Hepatocyte (in vitro differentiated cells): ENCODE measurements at regions not wholly inside any gene's neighbourhood (a gene's known extent, or its start where the extent isn't known, plus 50 kb on each side); places are given as distances from the start of the nearest gene placed in this dataset.

ENCODE experiments used
- DNase-seq: peaks from one replicate; pipeline ENCODE4 v3.0.0-alpha.2; 2016; ENCODE audit warnings: low spot score
- H2AFZ ChIP-seq: fragments of 200-600 bp; sonication (generic); 2 replicates; pipeline ENCODE4 v1.6.0; 2016; ENCODE audit warnings: antibody characterized with exemption, mild to moderate bottlenecking
- H3K27ac ChIP-seq: fragments of 200-600 bp; sonication (generic); 2 replicates; pipeline ENCODE4 v1.5.1; 2016; ENCODE audit warnings: mild to moderate bottlenecking
- H3K27me3 ChIP-seq: fragments of 200-600 bp; sonication (generic); 2 replicates; pipeline ENCODE4 v1.6.1; 2016
- H3K36me3 ChIP-seq: fragments of 200-600 bp; sonication (generic); replicated peaks from 2 replicates; pipeline ENCODE4 v1.5.1; 2016; ENCODE audit warnings: low read depth; ENCODE audit not compliant: insufficient read depth
- H3K4me1 ChIP-seq: fragments of 200-600 bp; sonication (generic); 2 replicates; pipeline ENCODE4 v1.5.1; 2016; ENCODE audit warnings: mild to moderate bottlenecking, moderate library complexity; ENCODE audit not compliant: insufficient read depth
- H3K4me2 ChIP-seq: fragments of 200-600 bp; sonication (generic); 2 replicates; pipeline ENCODE4 v1.6.0; 2016
- H3K4me3 ChIP-seq: fragments of 200-600 bp; sonication (generic); 2 replicates; pipeline ENCODE4 v1.5.1; 2016; ENCODE audit warnings: mild to moderate bottlenecking
- H3K79me2 ChIP-seq: fragments of 200-600 bp; sonication (generic); 2 replicates; pipeline ENCODE4 v1.6.0; 2017; ENCODE audit warnings: mild to moderate bottlenecking
- H3K9me2 ChIP-seq: fragments of 200-600 bp; sonication (generic); replicated peaks from 2 replicates; pipeline ENCODE4 v1.6.0; 2017; ENCODE audit warnings: mild to moderate bottlenecking; ENCODE audit not compliant: insufficient read depth
- H3K9me3 ChIP-seq: fragments of 200-600 bp; sonication (generic); 2 replicates; pipeline ENCODE4 v1.5.1; 2016; ENCODE audit warnings: low read depth, mild to moderate bottlenecking
- H4K20me1 ChIP-seq: fragments of 200-600 bp; sonication (generic); 2 replicates; pipeline ENCODE4 v1.6.0; 2016; ENCODE audit warnings: mild to moderate bottlenecking; ENCODE audit not compliant: insufficient read depth, poor library complexity, severe bottlenecking
- CTCF ChIP-seq: fragments of 200-600 bp; sonication (generic); IDR thresholded peaks from 2 replicates; pipeline ENCODE4 v1.5.1; 2016; ENCODE audit warnings: antibody characterized with exemption, mild to moderate bottlenecking; ENCODE audit not compliant: poor library complexity
- EZH2 ChIP-seq: fragments of 200-600 bp; sonication (generic); IDR thresholded peaks from 2 replicates; pipeline ENCODE4 v1.6.1; 2016; ENCODE audit warnings: antibody characterized with exemption, mild to moderate bottlenecking, borderline replicate concordance
- EZH2phosphoT487 ChIP-seq: fragments of 200-600 bp; sonication (generic); IDR thresholded peaks from one replicate; pipeline ENCODE4 v1.6.1; 2018; ENCODE audit warnings: antibody characterized with exemption, mild to moderate bottlenecking, low read depth, moderate library complexity; ENCODE audit not compliant: unreplicated experiment, severe bottlenecking
- WGBS: methylation state at CpG from one replicate; pipeline ENCODE4 v1.1.6; 2016; ENCODE audit warnings: low lambda C conversion rate; ENCODE audit errors: missing lambda C conversion rate; 5-methylcytosine and 5-hydroxymethylcytosine counted together

- Histone ChIP-seq H4K20me1 (no peaks in the 10 kb centered on the region), H3K79me2 (no peaks in the 10 kb centered on the region), H3K4me1 (peaks cover 5% of the 10 kb centered on the region), H3K4me2 (no peak overlapping the region), H2AFZ (no peak overlapping the region), H3K27me3 (no peaks in the 10 kb centered on the region), H3K27ac (no peak overlapping the region), H3K9me2 (no peaks in the 10 kb centered on the region), H3K36me3 (no peaks in the 10 kb centered on the region), H3K4me3 (no peak overlapping the region), H3K9me3 (no peaks in the 10 kb centered on the region)
- 90% methylated on average over 9 of the region's 9 CpGs for WGBS
- TF ChIP-seq CTCF, result no peak
- TF ChIP-seq EZH2, result no peak
- TF ChIP-seq EZH2phosphoT487, result no peak
- DNase-seq, result no peak
Measured at GRCh38 chr2:60364491-60364890, 189.0 kb downstream of the BCL11A start.

GRCh38 chr2:60361498-60361897, 192.0 kb downstream of the BCL11A start:
- Histone ChIP-seq H3K4me1 (peaks cover 11% of the 10 kb centered on the region), H3K4me2 (no peak overlapping the region), H3K27ac (no peak overlapping the region), H3K9me2 (no peaks in the 10 kb centered on the region), H3K79me2 (no peaks in the 10 kb centered on the region), H4K20me1 (no peaks in the 10 kb centered on the region), H3K9me3 (no peaks in the 10 kb centered on the region), H3K36me3 (no peaks in the 10 kb centered on the region), H3K27me3 (no peaks in the 10 kb centered on the region), H3K4me3 (no peak overlapping the region), H2AFZ (no peak overlapping the region)
- no peak for DNase-seq
- WGBS, result 96% methylated on average over 1 of the region's 1 CpG
- TF ChIP-seq CTCF, result no peak
- no peak for TF ChIP-seq EZH2phosphoT487
- TF ChIP-seq EZH2, result no peak

GRCh38 chr2:60359569-60359968, 193.9 kb downstream of the BCL11A start:
- no peaks in the 10 kb centered on the region for H3K36me3 ChIP-seq
- H3K4me2 ChIP-seq, result no peak overlapping the region
- H3K9me2 ChIP-seq, result no peaks in the 10 kb centered on the region
- DNase-seq, result no peak
- no peak overlapping the region for H3K27ac ChIP-seq
- H3K27me3 ChIP-seq, result no peaks in the 10 kb centered on the region
- H4K20me1 ChIP-seq, result no peaks in the 10 kb centered on the region
- 45% methylated on average over 5 of the region's 5 CpGs for WGBS
- H3K4me1 ChIP-seq, result peaks cover 7% of the 10 kb centered on the region
- no peaks in the 10 kb centered on the region for H3K9me3 ChIP-seq
- TF ChIP-seq EZH2phosphoT487 (no peak), CTCF (no peak), EZH2 (no peak)
- no peak overlapping the region for H3K4me3 ChIP-seq
- H3K79me2 ChIP-seq, result no peaks in the 10 kb centered on the region
- H2AFZ ChIP-seq, result no peak overlapping the region

- H4K20me1 ChIP-seq, result no peaks in the 10 kb centered on the region
- no peak for TF ChIP-seq EZH2phosphoT487
- TF ChIP-seq EZH2, result no peak
- no peak for TF ChIP-seq CTCF
- no peak for DNase-seq
- no peak overlapping the region for H3K4me3 ChIP-seq
- H3K27me3 ChIP-seq, result no peaks in the 10 kb centered on the region
- H3K4me1 ChIP-seq, result peaks cover 7% of the 10 kb centered on the region
- H3K4me2 ChIP-seq, result no peak overlapping the region
- WGBS, result 75% methylated on average over 4 of the region's 4 CpGs
- no peaks in the 10 kb centered on the region for H3K79me2 ChIP-seq
- no peak overlapping the region for H2AFZ ChIP-seq
- no peaks in the 10 kb centered on the region for H3K36me3 ChIP-seq
- no peaks in the 10 kb centered on the region for H3K9me3 ChIP-seq
- H3K27ac ChIP-seq, result no peak overlapping the region
- H3K9me2 ChIP-seq, result no peaks in the 10 kb centered on the region
Measured at GRCh38 chr2:60358476-60358875, 195.0 kb downstream of the BCL11A start.
